ENCODE measurements at regions not wholly inside any gene's neighbourhood (a gene's known extent, or its start where the extent isn't known, plus 50 kb on each side); places are given as distances from the start of the nearest gene placed in this dataset.

- intact Hi-C loops (cut with micrococcal nuclease): no loop called here
- H3K4me3 ChIP-seq: no peak overlapping the region
- no peak for TF ChIP-seq CTCF (IDR thresholded peaks at IDR 0.05; ENCODE audit: borderline replicate concordance)
- H3K9me3 ChIP-seq (replicated peaks): no peaks in the 10 kb centered on the region
- no peak overlapping the region for H3K27ac ChIP-seq (replicated peaks)
- H3K36me3 ChIP-seq: no peaks in the 10 kb centered on the region
- no peaks in the 10 kb centered on the region for H3K27me3 ChIP-seq (ENCODE audit: low read depth)
- DNase-seq: no peak
- no peaks in the 10 kb centered on the region for H3K4me1 ChIP-seq
These were observed 437.0 kb downstream of the TUSC7 start for GRCh38 chr3:117146571-117146970.

GRCh38 chr3:117149584-117149983, 440.0 kb downstream of the TUSC7 start:
- no peak overlapping the region for H3K4me3 ChIP-seq
- intact Hi-C loops (cut with micrococcal nuclease): no loop called here
- TF ChIP-seq CTCF (IDR thresholded peaks at IDR 0.05; ENCODE audit: borderline replicate concordance): no peak
- no peak for DNase-seq
- no peaks in the 10 kb centered on the region for H3K36me3 ChIP-seq
- H3K27me3 ChIP-seq (ENCODE audit: low read depth): no peaks in the 10 kb centered on the region
- no peak overlapping the region for H3K27ac ChIP-seq (replicated peaks)
- no peaks in the 10 kb centered on the region for H3K4me1 ChIP-seq
- H3K9me3 ChIP-seq (replicated peaks): no peaks in the 10 kb centered on the region

- Histone ChIP-seq H3K9me3 (replicated peaks) (no peaks in the 10 kb centered on the region), H3K36me3 (no peaks in the 10 kb centered on the region), H3K4me3 (no peak overlapping the region), H3K4me1 (no peaks in the 10 kb centered on the region), H3K27ac (replicated peaks) (no peak overlapping the region), H3K27me3 (ENCODE audit: low read depth) (no peaks in the 10 kb centered on the region)
- no peak for DNase-seq
- no peak for TF ChIP-seq CTCF (IDR thresholded peaks at IDR 0.05; ENCODE audit: borderline replicate concordance)
- intact Hi-C loops (cut with micrococcal nuclease): no loop called here
These were observed 441.0 kb downstream of the TUSC7 start for GRCh38 chr3:117150628-117151027.

- TF ChIP-seq CTCF (IDR thresholded peaks at IDR 0.05; ENCODE audit: borderline replicate concordance): no peak
- H3K9me3 ChIP-seq (replicated peaks): no peaks in the 10 kb centered on the region
These were observed 450.6 kb downstream of the TUSC7 start for GRCh38 chr3:117160176-117160575.

GRCh38 chr3:117161816-117162215, 452.2 kb downstream of the TUSC7 start:
- DNase-seq: no peak
- no peak for TF ChIP-seq CTCF (IDR thresholded peaks at IDR 0.05; ENCODE audit: borderline replicate concordance)
- no peaks in the 10 kb centered on the region for H3K4me1 ChIP-seq
- H3K27ac ChIP-seq (replicated peaks): no peak overlapping the region
- H3K27me3 ChIP-seq (ENCODE audit: low read depth): no peaks in the 10 kb centered on the region
- H3K4me3 ChIP-seq: no peak overlapping the region
- no peaks in the 10 kb centered on the region for H3K9me3 ChIP-seq (replicated peaks)
- intact Hi-C loops (cut with micrococcal nuclease): no loop called here
- H3K36me3 ChIP-seq: no peaks in the 10 kb centered on the region

More at GRCh38 chr3:117160176-117160575, 450.6 kb downstream of the TUSC7 start:
- no peaks in the 10 kb centered on the region for H3K36me3 ChIP-seq
- intact Hi-C loops (cut with micrococcal nuclease): no loop called here
- DNase-seq: no peak
- H3K4me3 ChIP-seq: no peak overlapping the region
- H3K4me1 ChIP-seq: no peaks in the 10 kb centered on the region
- H3K27ac ChIP-seq (replicated peaks): no peak overlapping the region
- H3K27me3 ChIP-seq (ENCODE audit: low read depth): no peaks in the 10 kb centered on the region

GRCh38 chr3:117165176-117165575, 455.6 kb downstream of the TUSC7 start:
- intact Hi-C loops (cut with micrococcal nuclease): no loop called here
- H3K27me3 ChIP-seq (ENCODE audit: low read depth): no peaks in the 10 kb centered on the region
- no peaks in the 10 kb centered on the region for H3K4me1 ChIP-seq
- H3K36me3 ChIP-seq: no peaks in the 10 kb centered on the region
- H3K27ac ChIP-seq (replicated peaks): no peak overlapping the region
- no peak overlapping the region for H3K4me3 ChIP-seq
- TF ChIP-seq CTCF (IDR thresholded peaks at IDR 0.05; ENCODE audit: borderline replicate concordance): no peak
- H3K9me3 ChIP-seq (replicated peaks): no peaks in the 10 kb centered on the region
- DNase-seq: no peak
